Cardiac fibroblast (primary cell): ENCODE measurements at regions not wholly inside any gene's neighbourhood (a gene's known extent, or its start where the extent isn't known, plus 50 kb on each side); places are given as distances from the start of the nearest gene placed in this dataset.

Experiments used
- DNase-seq, 2 donors: peaks; one replicate each; pipeline versions ENCODE4 v3.0.0 to v3.0.0-alpha.2; 2010; ENCODE audit warnings: low read depth in 2 of 2
- H3K4me3 ChIP-seq, 2 donors: replicated peaks in 1 of 2; 1 replicate in 1 of 2; 2 replicates in 1 of 2; pipeline ENCODE4 v1.5.1; 2011; ENCODE audit warnings: low read depth in 2 of 2, low read length in 2 of 2, mild to moderate bottlenecking in 2 of 2, moderate library complexity in 1 of 2
- TF ChIP-seq, protein P1 (sequence below): IDR thresholded peaks from one replicate; pipeline ENCODE4 v1.5.1; 2011; ENCODE audit warnings: low read depth, mild to moderate bottlenecking, low read length, inconsistent platforms

DNA sequence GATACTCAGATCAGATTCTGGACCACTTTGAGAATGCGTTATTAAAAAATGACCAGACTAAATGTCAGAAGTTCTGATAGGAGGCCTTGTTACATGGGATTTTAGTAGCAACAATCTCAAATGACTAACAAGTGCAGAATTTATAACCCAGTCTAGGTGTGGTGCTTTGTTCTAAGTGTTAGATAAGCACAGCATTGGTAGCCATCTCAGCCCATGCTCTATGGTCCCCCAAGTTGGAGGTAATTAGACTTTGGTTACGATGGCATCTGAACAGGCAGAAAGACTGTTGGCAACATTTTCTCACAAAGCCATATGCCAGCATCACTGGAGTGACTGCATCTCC, 140.4 kb upstream of the RPS23 start:
- DNase-seq: no peak
- no peak overlapping the region for H3K4me3 ChIP-seq
- TF ChIP-seq, protein P1, sequence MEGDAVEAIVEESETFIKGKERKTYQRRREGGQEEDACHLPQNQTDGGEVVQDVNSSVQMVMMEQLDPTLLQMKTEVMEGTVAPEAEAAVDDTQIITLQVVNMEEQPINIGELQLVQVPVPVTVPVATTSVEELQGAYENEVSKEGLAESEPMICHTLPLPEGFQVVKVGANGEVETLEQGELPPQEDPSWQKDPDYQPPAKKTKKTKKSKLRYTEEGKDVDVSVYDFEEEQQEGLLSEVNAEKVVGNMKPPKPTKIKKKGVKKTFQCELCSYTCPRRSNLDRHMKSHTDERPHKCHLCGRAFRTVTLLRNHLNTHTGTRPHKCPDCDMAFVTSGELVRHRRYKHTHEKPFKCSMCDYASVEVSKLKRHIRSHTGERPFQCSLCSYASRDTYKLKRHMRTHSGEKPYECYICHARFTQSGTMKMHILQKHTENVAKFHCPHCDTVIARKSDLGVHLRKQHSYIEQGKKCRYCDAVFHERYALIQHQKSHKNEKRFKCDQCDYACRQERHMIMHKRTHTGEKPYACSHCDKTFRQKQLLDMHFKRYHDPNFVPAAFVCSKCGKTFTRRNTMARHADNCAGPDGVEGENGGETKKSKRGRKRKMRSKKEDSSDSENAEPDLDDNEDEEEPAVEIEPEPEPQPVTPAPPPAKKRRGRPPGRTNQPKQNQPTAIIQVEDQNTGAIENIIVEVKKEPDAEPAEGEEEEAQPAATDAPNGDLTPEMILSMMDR: no peak

DNA sequence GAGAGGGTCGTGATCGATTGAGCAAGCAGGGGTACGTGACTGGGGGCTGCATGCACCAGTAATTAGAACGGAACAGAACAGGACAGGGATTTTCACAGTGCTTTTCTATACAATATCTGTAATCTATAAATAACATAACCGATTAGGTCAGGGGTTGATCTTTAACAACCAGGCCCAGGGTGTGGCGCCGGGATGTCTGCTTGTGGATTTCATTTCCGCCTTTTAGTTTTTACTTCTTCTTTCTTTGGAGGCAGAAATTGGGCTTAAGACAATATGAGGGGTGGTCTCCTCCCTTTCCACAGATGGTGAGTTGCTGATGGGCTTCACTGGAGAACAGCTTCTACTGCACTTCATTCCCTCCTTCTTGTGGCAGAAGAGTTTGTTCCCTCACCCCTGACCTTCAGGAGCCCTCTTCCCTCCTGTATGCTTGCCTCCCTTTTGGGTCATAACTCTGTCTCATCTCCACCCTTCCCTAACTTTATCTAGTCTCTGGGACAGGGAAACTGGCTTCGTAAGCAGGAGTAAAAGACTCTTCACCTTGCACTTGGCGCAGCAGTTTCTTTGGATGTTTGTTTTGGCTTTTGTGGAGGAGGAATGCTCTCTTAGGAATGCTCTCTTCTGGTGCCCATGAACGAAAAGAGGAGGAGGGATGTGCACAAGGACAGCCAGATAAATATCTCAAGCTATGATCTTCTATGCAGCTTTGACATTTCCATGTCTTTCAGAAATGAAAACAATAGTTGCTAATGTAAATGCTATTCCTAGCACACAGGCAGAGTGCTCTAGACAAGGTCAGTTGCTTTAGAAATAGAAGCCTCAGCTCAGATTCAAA, 139.8 kb upstream of the RPS23 start:
- H3K4me3 ChIP-seq: no peak overlapping the region
- DNase-seq: peak; percentile 30 to 71
- TF ChIP-seq, protein P1: no peak

DNA sequence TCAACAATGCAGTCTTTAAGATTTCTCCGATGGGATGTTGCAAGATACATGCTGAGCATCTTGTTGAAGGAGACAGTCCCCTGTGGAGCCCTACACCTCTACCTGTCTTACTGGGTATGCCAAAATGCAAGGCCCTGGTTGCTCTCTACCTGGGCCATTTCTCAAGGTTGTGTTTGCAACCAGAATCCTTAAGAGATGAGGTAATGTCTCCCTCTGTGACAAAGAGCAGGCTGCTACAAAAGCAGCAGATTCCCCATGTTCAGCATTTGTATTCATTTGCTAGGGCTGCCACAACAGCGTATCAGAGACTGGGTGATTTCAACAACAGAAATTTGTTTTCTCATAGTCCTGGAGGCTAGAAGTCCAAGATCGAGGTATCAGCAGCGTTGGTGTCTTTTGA, 138.4 kb upstream of the RPS23 start:
- H3K4me3 ChIP-seq: no peak overlapping the region
- TF ChIP-seq, protein P1: no peak
- DNase-seq: no peak

DNA sequence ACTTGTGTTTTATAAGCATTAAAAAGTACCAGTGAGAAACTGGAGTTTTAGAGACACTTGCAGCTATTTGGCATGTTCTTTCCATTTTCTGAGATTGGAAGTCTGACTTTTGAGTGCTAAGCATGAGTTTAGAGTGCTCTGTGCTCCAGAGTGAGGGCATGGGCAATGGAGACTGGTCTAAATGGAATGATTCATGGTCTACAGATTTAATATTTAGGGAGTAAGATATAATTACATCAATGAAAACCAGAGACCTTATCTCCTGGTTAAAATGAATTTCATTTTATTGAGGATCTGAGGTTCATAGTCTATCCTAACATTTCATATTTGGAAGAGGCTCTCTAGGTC, 135.9 kb upstream of the RPS23 start:
- TF ChIP-seq, protein P1: no peak
- no peak overlapping the region for H3K4me3 ChIP-seq
- DNase-seq: no peak

DNA sequence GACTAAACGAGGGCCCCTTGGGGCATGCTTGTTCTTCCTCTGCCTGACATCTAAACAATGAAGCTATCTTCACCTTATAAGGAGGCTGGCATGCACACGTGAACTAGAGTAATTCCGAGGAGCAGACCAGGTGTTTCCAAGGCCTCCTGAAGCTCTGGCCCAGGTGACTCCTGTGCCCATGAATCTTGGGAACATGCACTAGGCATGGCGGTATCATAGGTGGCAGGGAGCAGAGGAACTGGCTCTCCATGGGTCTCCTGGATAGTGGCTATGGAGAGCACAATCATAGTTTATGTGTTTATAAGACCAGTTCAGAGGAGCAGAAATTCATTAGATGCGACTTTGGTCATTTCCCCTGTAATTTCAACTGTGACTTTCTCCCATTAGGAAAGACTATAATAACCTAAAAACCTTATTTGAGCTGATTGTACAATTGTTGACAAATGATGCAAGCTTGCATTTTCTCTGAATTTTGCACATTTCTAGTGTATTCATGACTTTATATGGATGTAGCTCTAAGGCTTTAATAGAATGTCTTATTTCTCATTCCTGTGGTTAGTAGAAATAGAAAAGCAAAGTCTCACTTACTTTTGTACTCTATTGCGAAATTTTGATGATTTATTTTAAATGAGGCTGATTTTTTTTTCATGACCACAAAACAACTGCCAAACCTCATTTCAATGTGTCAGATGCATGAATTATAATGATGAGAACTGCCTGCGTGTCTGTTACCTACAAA, 135.3 kb upstream of the RPS23 start:
- peak; percentile 88 to 94 for DNase-seq
- TF ChIP-seq, protein P1: no peak

DNA sequence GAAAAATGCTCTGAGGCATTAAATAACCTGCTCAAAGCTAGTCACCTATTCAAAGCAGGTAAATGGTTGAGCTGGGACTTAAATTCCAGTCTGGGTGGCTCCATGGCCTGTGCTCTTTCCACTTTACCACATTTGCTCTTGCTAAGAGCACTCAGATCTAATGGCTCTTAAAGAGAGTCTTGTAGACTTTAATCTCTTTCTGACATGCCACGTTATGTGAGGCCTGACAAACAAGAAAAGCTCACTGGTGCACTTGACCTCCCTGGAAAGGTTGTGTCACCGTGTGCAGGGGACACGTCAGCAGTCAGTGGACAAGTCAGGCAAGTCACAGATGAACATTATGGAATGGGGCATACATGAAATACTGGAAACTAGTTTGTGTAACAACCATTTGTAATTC, 129.9 kb upstream of the RPS23 start:
- no peak overlapping the region for H3K4me3 ChIP-seq
- DNase-seq: no peak
- TF ChIP-seq, protein P1: no peak

More for the DNA sequence above, 135.3 kb upstream of the RPS23 start:
- H3K4me3 ChIP-seq: no peak overlapping the region
